ENCODE measurements at regions not wholly inside any gene's neighbourhood (a gene's known extent, or its start where the extent isn't known, plus 50 kb on each side); places are given as distances from the start of the nearest gene placed in this dataset.
"Not testable (repeated sequence)": the region's sequence is repeated elsewhere in the genome, so short reads cannot be mapped to it uniquely, and the experiment has no call there.

DNA sequence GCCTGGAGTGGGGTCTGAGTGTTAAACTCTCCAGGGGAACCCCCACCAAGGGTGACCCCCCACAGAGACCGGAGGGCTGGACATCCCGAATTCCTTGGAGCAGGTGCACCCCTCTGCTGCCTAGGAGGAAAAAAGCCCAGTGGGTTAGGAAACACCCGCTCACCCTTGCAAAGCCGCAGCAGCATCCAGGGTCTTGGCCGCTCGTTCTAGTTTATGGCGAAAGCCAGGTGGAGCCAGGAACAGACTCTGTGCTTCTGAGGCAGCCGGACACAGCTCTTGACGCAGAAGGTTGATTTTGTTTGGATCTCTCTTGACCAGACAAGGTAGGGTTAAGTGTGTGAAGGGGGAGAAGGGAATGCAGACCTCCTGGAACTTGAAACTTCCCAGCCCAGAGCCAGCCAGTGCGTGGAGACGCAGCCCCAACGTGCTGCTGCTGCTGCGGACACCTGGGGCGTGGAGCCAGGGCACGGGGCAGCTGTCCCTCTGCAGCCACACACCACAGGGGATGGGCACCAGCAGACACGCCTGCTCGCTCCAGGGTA, 154.5 kb downstream of the LAT start:
- ATAC-seq, result no peak
- DNase-seq, result no peak
- intact Hi-C loops (cut with micrococcal nuclease), result no loop called here

DNA sequence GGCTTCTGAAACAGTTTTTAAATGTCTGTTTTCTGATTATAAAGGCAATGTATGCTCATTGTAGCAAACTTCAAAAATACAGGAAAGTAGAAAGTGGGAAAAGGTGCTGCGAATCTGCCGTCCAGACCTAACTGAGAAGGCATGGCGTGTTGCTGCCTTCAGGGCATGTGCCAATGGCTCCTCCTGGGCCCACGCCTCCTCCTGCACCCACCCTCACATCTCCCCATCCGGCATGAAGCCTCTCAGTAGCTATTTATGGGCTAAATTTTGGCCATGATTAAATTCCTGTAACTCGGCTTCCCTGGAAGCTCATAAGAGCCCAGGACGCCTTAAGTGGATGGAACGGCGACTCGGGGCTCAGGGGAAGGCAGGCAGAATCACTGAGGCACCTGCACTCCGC, 153.8 kb downstream of the LAT start:
- DNase-seq; ATAC-seq; intact Hi-C loops (cut with micrococcal nuclease): not testable (repeated sequence)

DNA sequence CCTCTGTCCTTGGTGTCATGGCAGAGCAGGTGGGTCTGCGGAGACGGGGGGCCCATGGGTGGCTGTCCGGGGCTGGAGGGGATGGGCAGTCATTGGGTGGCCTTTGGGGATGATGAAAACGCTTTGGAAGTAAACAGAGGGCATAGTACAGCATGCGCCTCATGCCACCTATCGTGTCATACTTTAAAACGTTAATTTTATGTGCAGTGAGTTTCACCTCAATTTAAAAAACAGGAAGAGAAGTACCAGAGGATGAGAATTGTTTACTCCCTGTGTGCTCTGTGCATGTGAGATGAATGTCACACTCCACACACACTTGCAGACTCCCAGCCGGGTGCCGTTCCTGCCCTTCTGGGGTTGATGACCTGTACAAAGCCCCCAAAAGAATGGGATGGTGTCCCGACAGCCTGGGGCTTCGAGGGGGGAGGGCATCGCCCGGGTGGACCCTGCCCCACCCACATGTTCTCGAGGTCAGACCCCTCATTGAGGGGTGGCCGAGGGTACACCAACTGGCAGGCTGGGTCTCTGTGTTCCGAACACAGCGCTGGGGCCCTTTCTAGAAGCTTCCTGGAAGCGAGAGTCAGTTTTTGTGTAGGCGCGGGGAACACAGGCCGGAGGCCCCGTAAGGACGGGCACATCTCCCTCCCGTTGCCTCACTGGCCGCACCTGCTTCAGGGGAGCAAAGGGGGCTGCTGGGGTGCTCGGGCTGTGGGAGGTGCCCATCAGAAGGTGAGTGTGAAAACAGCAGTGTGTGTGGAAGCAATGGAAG, 153.2 kb downstream of the LAT start:
- not testable (repeated sequence) for DNase-seq, ATAC-seq

DNA sequence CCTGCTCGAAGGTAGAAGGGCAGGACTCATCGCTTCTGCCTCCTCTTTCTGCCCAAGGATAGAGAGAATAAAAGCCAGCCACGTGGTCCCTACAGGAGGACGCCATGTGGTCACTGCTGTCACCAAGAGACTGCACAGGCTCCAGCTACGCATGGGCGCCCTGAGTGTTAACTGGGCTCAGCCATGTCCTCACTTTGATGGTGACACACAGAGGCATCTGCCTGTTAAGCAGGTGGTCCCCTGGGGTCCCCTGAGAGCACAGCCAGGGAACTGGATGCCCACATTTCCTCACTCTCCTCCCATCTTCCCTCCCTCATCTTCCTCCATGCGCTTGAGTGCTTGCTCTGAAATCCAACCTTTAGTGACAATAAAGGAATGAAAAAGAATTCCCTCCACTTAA, 152.6 kb downstream of the LAT start:
- DNase-seq; intact Hi-C loops (cut with micrococcal nuclease); ATAC-seq: not testable (repeated sequence)

More for the DNA sequence above, 153.2 kb downstream of the LAT start:
- intact Hi-C loops (cut with micrococcal nuclease), result not testable (repeated sequence)

DNA sequence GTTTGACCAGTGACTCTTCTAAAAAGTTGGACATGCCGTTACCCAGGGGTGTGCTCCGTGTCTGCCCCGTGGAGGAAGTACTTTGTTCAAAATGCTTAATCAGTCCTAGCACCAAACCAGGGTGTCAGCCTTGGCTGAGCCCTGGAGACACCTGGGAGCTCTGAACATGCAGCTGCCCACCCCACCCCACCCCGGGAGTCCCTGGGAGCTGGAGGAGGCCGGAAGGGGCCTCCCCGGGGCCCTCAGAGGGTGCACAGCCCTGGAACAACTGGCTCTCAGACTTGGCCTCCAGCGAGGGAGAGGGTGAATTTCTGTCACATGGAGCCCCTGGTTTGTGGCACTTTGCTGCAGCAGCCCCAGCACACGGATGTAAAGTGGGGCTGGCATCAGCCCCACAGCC, 152.1 kb downstream of the LAT start:
- ATAC-seq; intact Hi-C loops (cut with micrococcal nuclease); DNase-seq: not testable (repeated sequence)

DNA sequence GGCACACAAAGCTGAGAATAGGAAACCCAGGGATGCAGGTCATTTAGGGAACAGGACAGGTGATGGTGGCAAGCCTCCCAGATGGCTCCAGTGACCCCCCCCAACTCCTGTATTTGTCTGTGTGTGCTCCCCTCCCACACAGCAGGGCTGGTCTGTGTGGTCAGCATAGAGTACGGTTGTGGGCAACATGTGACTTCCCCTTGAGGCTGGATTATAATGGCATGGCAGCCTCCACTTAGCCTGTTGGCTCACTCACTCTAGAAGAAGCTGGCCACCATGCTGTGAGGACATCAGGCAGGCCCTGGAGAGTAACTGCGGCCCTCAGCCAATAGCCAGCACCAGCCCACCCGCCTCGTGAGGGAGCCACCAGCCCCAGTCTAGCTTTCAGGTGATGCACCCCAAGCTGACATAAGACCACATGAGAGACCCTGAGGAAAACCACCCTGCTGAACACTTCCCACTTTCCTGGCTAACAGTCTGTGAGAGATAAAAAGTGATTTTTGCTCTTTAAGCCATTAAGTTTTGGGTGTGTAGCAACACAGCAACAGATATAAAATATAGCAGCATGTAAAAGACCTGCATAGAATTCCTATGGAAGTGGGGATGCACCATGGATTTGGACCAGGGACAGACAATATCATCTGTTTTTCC, 151.3 kb downstream of the LAT start:
- intact Hi-C loops (cut with micrococcal nuclease); ATAC-seq; DNase-seq: not testable (repeated sequence)

DNA sequence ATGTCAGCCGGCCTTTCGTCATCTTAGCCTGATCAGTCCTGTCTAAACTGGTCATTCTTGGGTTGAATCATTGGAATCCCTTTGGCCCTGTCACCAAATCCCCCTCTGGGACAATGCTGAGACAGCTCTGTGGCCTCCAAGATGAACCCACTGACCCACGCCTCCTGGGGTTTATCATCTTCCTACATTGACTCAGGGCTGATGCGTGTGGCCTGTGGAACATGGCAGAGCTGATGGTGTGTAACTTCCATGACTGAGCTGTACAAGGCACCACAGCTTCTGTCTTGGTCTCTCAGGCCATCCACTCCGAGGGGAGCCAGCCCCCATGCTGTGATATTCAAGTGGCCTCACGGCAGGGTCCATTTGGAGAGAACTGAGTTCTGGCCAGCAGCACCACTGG, 150.2 kb downstream of the LAT start:
- ATAC-seq; intact Hi-C loops (cut with micrococcal nuclease); DNase-seq: not testable (repeated sequence)

DNA sequence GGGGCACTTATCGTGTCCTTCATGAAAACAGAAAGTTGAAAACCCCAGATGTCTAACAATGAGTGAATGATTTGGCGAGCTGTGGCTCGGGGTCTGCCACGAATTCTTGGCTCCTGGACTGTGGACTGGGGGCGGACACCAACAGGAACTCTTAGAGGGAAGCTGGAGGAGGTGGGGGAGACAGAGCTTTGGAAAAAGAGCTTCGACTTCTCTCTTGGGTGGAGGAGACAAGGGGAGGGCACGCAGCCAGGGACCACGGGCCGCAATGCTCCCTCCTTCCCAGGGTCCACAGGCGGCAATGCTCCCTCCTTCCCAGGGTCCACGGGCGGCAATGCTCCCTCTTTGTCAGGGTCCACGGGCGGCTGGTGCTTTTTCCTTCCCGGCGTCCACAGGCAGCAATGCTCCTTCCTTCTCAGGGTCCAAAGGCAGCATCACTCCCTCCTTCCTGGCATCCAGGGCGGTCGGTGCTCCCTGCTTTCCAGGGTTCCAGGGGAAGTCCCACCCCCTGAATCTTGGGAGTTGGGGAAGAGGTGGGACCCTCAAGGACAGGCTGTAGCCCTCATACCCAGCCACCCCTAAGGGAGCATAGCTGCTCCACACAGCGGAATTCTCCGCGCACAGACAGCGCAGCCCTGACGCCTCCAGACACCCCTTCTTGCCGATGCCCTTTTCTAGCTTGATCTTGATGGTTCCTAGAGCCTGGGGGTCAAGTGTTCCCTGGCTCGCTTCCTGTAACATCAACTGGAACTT, 149.0 kb downstream of the LAT start:
- intact Hi-C loops (cut with micrococcal nuclease); ATAC-seq; DNase-seq: not testable (repeated sequence)

DNA sequence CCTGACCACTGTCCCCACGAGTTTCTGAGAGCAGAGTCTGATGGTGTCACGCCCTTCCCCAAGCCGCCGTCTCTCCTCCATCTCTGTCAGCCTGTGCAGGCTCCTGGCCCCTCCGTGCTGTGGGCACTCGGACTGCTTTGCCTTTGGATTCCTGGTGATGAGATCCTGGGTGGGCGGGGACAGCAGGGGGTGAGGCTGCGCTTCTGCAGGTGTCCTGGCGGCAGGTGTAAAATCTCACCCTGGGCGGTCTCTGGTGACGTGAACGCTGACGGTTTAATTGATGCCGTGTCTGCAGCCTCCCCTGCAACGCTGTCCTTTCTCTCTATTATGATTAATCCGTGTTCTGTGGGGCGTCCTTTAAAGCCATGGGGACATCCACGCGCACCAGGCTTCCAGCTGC, 148.0 kb downstream of the LAT start:
- intact Hi-C loops (cut with micrococcal nuclease); ATAC-seq; DNase-seq: not testable (repeated sequence)

DNA sequence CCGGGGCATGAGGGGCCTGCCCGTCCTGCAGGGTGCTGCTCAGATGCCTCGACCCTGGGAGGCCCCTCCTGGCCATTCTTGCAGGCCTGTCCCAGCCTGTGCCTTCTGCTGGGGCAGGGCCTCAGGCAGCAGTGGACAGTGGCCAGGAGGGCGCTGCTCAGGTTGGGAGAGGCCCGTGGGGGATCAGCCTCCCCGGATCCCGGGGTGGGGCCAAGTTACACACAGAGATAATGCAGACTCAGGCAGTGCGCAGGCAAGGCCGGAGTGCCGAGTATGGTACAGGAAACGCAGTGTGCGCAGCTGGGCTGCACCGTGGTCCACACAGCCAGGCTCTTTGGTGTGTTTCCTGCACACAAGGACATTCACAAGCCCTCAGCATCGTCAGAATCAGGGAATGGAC, 147.6 kb downstream of the LAT start:
- intact Hi-C loops (cut with micrococcal nuclease); DNase-seq; ATAC-seq: not testable (repeated sequence)

DNA sequence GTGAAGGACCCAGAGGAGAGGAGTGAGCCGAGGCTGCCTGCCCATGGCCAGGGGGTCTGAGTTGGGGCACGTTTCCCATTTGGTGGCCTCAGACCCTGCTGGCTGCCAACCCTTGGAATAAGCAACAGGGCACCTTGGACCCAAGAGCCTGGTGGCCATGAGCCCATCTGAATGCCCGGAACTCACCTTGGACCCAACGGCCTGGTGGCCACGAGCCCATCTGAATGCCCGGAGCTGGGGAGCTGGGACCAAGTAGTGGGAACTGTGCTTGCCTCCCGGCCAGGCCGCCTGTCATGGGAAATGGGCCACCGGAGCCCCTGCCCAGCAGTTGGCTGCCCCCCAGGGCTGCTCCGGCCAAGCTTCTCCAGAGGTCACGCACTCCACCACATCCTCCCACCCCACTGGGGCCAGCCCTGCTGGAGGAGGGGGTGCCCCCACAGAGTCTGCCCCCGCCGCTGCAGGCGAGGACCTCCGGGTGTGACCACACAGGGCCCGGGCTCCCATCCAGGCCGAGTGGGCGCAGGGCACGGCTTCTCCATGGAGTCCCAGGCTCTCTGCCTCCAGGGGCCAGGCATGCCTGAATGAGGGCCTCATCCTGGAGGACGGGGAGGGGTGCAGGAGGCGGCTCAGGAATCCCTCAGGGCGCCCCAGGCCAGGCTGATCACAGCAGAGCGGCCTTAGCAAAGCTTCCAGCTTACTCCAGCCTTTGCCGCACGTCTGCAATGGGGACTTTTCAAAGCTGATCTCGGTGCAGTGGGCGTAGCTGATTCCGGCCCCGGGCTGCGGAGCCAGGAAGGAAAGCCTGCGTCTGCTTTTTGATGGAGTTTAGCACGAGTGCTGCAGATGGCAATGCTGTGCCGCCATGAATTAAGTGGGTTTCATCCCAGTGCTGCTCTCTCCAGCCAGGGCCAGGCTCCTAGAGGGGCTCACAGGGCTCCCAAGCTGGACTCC, 146.3 kb downstream of the LAT start:
- ATAC-seq, result peak; percentile 57
- peak; percentile 48 for DNase-seq
- intact Hi-C loops (cut with micrococcal nuclease), result not testable (repeated sequence)

DNA sequence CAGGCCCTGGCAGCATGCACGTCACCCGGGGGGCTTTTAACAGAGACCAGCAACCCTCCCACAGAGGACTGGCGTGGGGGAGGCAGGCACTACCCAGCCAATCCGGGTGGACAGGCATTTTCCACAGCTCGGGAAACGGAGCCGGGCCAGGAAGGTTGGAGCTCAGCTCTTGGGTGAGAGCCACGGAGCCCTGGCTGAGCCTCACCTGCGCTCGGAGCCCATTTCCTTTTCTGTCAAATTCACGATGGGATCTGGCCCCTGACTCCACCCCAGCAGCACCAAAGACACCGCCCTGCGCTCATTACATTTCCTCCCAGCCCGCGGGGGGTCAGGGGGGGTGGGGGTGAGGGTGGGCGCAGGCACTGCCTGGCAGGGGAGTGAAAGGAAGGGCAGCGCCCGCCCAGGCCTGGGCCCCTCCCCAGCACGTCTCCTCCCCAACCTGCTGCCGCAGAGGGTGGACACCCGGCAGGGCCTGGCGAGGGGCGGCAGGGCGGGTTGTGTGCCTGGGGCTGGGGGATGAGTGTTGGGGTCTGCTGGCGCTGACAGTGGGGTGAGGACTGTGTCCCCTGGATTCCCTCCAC, 145.4 kb downstream of the LAT start:
- DNase-seq; intact Hi-C loops (cut with micrococcal nuclease): not testable (repeated sequence)
- peak; percentile 4 for ATAC-seq

DNA sequence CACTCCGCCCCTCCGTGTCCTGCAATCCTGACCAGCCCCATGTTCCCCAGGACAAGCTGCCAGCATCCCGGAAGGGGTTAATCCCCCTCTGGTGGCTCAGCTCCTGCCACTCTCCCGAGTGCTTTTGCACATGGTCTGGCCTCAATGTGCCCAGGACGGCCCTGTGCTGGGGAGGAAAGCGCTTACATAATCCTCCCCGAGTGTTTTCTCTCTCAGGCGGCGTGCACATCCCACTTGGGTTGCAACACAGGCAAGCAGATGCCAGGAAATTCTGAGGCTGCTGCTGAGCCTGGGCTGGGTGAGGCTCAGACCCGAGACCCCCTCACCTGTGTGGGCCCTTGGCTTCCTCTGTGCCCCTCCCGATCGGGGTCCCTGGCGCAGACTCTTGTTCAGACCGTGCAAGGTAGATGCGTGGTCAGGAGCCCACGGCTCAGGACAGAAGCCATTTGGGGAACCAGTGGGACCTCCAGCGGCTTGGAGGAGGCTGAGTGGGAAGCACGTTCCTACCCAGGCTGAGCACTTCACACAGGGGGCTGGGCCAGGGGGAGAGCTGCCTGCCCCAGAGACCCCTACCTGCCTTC, 144.7 kb downstream of the LAT start:
- DNase-seq (peak; percentile 71), ATAC-seq (peak; percentile 74)
- intact Hi-C loops (cut with micrococcal nuclease), result not testable (repeated sequence)

DNA sequence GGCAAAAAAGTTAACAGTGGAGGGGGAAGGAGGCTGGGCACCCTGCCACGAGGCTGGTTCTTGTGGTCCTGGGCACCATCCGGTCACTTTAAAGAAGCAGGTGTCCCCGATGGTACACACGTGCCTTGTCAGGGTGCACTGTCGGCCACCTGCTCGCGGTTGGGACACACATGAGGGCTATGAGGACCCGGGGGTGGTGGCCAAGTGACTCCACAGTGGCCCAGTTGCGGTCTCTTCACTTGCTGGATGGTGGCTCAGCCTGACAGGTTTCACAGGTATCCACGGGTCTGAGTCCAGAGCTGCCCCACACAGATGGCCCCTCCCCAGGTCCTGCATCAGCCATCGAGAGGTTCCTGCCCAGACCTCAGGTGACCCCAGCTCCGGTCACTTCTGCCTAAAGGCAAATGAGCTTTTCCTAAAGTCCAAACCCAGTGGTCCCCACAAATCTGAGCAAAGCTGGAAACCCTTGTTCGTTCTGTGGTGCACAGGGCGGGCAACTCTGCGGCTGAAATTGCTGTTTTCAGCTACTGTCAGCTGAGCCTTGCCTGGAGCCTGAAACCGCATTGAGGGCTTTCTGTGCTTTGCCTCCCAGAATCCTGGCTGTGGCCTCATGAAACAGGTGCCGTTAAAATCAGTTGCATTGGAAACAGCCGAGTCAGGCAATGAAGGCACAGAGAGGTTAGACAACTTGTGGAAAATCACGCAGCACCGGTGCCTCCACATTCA, 144.0 kb downstream of the LAT start:
- intact Hi-C loops (cut with micrococcal nuclease); ATAC-seq; DNase-seq: not testable (repeated sequence)

DNA sequence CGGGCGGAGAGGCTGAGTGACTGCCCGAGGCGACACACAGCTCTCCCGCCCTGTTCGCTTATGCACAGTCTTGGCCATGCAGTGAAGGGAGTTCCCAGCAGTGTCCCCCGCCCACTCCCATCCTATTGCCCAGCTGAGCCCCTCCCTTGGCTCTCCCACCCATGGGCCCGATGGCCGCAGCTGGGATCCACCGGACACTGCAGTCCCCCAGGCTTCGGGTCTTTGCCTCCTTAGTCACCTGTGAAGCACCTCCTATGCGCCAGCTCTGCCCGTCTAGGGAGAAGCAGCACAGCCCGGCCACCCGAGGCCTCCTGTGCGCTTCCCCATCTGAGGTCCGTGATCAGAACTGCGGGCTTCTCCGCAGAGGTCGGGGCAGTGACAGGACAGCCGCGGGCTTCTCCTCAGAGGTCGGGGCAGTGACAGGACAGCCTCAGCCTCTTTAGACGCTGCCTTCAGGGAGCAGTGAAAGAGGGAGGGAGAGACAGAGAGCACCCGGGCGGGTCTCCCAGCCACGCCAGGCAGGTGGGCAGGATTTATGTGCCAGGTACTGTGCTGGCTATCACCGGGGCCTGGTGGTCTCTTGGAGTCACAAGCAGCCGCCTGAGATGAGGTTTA, 143.1 kb downstream of the LAT start:
- ATAC-seq; intact Hi-C loops (cut with micrococcal nuclease); DNase-seq: not testable (repeated sequence)

DNA sequence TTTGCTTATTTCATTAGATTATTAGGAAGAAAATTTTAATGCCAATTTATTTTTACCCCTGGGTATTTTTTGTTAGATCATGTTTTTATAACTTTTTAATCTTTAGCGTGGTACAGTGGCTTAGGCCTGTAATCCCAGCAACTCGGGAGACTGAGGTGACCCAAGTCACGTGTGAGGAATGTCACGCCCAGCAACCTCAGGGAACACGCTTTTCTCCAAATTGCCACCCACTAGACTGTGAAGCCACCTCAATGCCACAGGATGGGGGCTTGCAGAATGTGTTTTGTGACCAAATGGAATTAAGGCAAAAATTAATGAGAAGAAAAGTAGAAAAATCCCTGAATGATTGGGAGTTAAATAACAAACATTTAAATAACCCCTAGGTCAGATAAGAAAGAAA, 141.8 kb downstream of the LAT start:
- DNase-seq, result no peak
- intact Hi-C loops (cut with micrococcal nuclease), result no loop called here
- ATAC-seq, result no peak

DNA sequence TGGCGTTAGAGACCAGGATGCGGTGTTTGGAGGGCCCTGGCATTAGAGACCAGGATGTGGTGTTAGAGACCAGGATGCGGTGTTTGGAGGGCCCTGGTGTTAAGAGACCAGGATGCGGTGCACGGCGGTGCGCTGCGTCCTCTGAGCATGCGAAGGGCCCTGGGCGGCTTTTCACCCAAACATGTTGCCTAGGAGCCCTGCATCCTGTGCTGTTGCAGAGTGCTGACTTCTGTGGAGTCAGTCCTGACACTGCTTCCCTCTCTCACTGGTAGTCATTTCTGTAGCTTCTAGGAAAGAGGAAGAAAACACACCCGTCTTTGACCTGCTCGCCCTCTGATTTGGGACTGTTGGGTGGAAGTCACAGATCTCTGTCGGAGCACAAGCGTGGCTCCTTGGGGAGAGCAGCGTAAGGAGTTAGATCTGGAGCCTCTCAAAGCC, 141.2 kb downstream of the LAT start:
- ATAC-seq (peak; percentile 26), DNase-seq (no peak)
- intact Hi-C loops (cut with micrococcal nuclease), result no loop called here
